GM18861 (cell line): ENCODE measurements at regions not wholly inside any gene's neighbourhood (a gene's known extent, or its start where the extent isn't known, plus 50 kb on each side); places are given as distances from the start of the nearest gene placed in this dataset.
"Not testable (repeated sequence)": the region's sequence is repeated elsewhere in the genome, so short reads cannot be mapped to it uniquely, and the experiment has no call there.

Experiments used
- ATAC-seq: cut with Tn5 transposase; IDR thresholded peaks from one replicate; pipeline ENCODE4 v1.9.1; 2021; ENCODE audit not compliant: unreplicated experiment

GRCh38 chr4:85102606-85103005 lies 136.1 kb upstream of the WDFY3 start:
- no peak for ATAC-seq

GRCh38 chr4:85106166-85106565 lies 139.7 kb upstream of the WDFY3 start:
- ATAC-seq: no peak

GRCh38 chr4:85106805-85107336 lies 140.4 kb upstream of the WDFY3 start:
- no peak for ATAC-seq

GRCh38 chr4:85107553-85107952 lies 141.1 kb upstream of the WDFY3 start:
- no peak for ATAC-seq

- ATAC-seq: no peak
Observed at GRCh38 chr4:85113706-85114105, 147.2 kb upstream of the WDFY3 start.

GRCh38 chr4:85114526-85114925 lies 148.0 kb upstream of the WDFY3 start:
- ATAC-seq: no peak

- no peak for ATAC-seq
Observed at GRCh38 chr4:85116008-85116407, 149.5 kb upstream of the WDFY3 start.

GRCh38 chr4:85125688-85126087 lies 159.2 kb upstream of the WDFY3 start:
- ATAC-seq: no peak

- ATAC-seq: no peak
Observed at GRCh38 chr4:85126991-85127591, 160.6 kb upstream of the WDFY3 start.

- ATAC-seq: peak; percentile 97
Observed at GRCh38 chr4:85127653-85128052, 161.2 kb upstream of the WDFY3 start.

- ATAC-seq: no peak
Observed at GRCh38 chr4:85128246-85129204, 162.0 kb upstream of the WDFY3 start.

- not testable (repeated sequence) for ATAC-seq
Observed at GRCh38 chr4:85129354-85130125, 163.1 kb upstream of the WDFY3 start.

GRCh38 chr4:85132117-85132516 lies 165.6 kb upstream of the WDFY3 start:
- no peak for ATAC-seq

- no peak for ATAC-seq
Observed at GRCh38 chr4:85132570-85132969, 166.1 kb upstream of the WDFY3 start.

- not testable (repeated sequence) for ATAC-seq
Observed at GRCh38 chr4:85139749-85140148, 173.3 kb upstream of the WDFY3 start.

- ATAC-seq: peak; percentile 69
Observed at GRCh38 chr4:85142451-85142850, 176.0 kb upstream of the WDFY3 start.

GRCh38 chr4:85147481-85148076 lies 181.1 kb upstream of the WDFY3 start:
- peak; percentile 93 for ATAC-seq

GRCh38 chr4:85149676-85150075 lies 183.2 kb upstream of the WDFY3 start:
- no peak for ATAC-seq

GRCh38 chr4:85151371-85151770 lies 184.9 kb upstream of the WDFY3 start:
- ATAC-seq: no peak

GRCh38 chr4:85151786-85152185 lies 185.3 kb upstream of the WDFY3 start:
- no peak for ATAC-seq

- ATAC-seq: no peak
Observed at GRCh38 chr4:85152480-85152879, 186.0 kb upstream of the WDFY3 start.
